GM12872 (cell line): ENCODE measurements at regions not wholly inside any gene's neighbourhood (a gene's known extent, or its start where the extent isn't known, plus 50 kb on each side); places are given as distances from the start of the nearest gene placed in this dataset.

Source experiments
- CTCF ChIP-seq: IDR thresholded peaks from 3 replicates; pipeline ENCODE4 v1.5.1; 2011; ENCODE audit warnings: low read depth, mild to moderate bottlenecking, low read length, moderate library complexity; ENCODE audit not compliant: insufficient read depth

- no peak for TF ChIP-seq CTCF
These were observed 321.5 kb downstream of the SATB1 start for GRCh38 chr3:18103591-18103990.

- TF ChIP-seq CTCF, result no peak
These were observed 325.0 kb downstream of the SATB1 start for GRCh38 chr3:18100121-18100520.

GRCh38 chr3:18099611-18100010 is 325.5 kb downstream of the SATB1 start:
- no peak for TF ChIP-seq CTCF

- TF ChIP-seq CTCF, result no peak
These were observed 326.1 kb downstream of the SATB1 start for GRCh38 chr3:18098960-18099587.

GRCh38 chr3:18097989-18098388 is 327.1 kb downstream of the SATB1 start:
- no peak for TF ChIP-seq CTCF

GRCh38 chr3:18097473-18097872 is 327.7 kb downstream of the SATB1 start:
- no peak for TF ChIP-seq CTCF

GRCh38 chr3:18092726-18093125 is 332.4 kb downstream of the SATB1 start:
- no peak for TF ChIP-seq CTCF
